Testis (tissue), 2 donors: ENCODE measurements at regions not wholly inside any gene's neighbourhood (a gene's known extent, or its start where the extent isn't known, plus 50 kb on each side); places are given as distances from the start of the nearest gene placed in this dataset.

Experiments used
- CTCF ChIP-seq, 3 experiments: fragments of 450-650 bp in 2 of 3; fragments of 200-600 bp in 1 of 3; sonication (generic) in 1 of 3; IDR thresholded peaks; one replicate each; pipeline ENCODE4 v1.5.1; 2016 to 2019; ENCODE audit warnings: antibody characterized with exemption in 3 of 3, mild to moderate bottlenecking in 2 of 3, moderate library complexity in 1 of 3
- POLR2A ChIP-seq: fragments of 450-650 bp; IDR thresholded peaks from one replicate; pipeline ENCODE4 v1.6.1; 2017; ENCODE audit warnings: antibody characterized with exemption, mild to moderate bottlenecking, moderate library complexity

GRCh38 chr4:132691668-132692067 lies 457.4 kb upstream of the PCDH10 start:
- TF ChIP-seq CTCF (IDR thresholded peaks at IDR 0.05) (no peak), POLR2A (no peak)
